ENCODE measurements at regions not wholly inside any gene's neighbourhood (a gene's known extent, or its start where the extent isn't known, plus 50 kb on each side); places are given as distances from the start of the nearest gene placed in this dataset.
A peak's percentile ranks its signal among the peaks of the same experiment; 100 is the strongest.
"Not testable (repeated sequence)": the region's sequence is repeated elsewhere in the genome, so short reads cannot be mapped to it uniquely, and the experiment has no call there.

DNA sequence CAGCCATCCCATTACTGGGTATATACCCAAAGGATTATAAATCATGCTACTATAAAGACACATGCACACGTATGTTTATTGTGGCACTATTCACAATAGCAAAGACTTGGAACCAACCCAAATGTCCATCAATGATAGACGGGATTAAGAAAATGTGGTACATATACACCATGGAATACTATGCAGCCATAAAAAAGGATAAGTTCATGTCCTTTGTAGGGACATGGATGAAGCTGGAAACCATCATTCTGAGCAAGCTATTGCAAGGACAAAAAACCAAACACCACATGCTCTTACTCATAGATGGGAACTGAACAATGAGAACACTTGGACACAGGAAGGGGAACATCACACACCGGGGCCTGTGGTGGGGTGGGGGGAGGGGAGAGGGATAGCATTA, 285.7 kb downstream of the SIPA1L2 start:
- H3K27ac Mint-ChIP-seq, H3K36me3 Mint-ChIP-seq, H3K4me1 Mint-ChIP-seq, POLR2A ChIA-PET, ATAC-seq, DNase-seq, H3K4me3 Mint-ChIP-seq: not testable (repeated sequence)
- Mint-ChIP-seq H3K9me3 (peaks cover 0 to 22% (median 9%) of the 10 kb centered on the region in 9 donors), H3K27me3 (peaks cover 7 to 65% (median 21%) of the 10 kb centered on the region in 5 donors)

DNA sequence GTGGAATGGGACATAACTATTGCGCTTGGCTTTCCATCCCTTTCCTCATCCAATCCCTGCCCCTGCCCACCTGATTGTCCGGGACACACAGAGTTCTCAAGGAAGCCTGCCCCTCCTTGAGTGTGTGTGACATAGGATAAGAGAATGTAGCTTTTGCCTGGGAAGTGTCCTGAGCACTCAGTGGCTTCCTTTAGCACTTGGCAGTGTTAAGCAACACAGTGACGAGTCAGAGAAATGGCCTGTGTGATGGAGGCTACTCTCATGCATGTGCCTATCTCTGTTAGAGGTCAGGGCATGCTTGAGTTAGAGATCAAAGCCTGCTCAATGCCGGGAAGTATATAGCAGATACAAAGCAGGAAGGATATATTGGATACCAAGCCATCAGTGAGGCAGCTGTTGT, 289.5 kb downstream of the SIPA1L2 start:
- POLR2A ChIA-PET, result no interaction called here
- no peak for ATAC-seq
- peaks cover 10 to 70% (median 33%) of the 10 kb centered on the region in 5 donors for H3K27me3 Mint-ChIP-seq
- H3K36me3 Mint-ChIP-seq, result no peaks in the 10 kb centered on the region
- DNase-seq, result no peak
- peaks cover 0 to 19% (median 7%) of the 10 kb centered on the region in 9 donors for H3K9me3 Mint-ChIP-seq
- H3K4me1 Mint-ChIP-seq, result peaks cover 8 to 16% (median 8%) of the 10 kb centered on the region in 4 donors
- H3K4me3 Mint-ChIP-seq, result no peak overlapping the region
- no peak overlapping the region for H3K27ac Mint-ChIP-seq

DNA sequence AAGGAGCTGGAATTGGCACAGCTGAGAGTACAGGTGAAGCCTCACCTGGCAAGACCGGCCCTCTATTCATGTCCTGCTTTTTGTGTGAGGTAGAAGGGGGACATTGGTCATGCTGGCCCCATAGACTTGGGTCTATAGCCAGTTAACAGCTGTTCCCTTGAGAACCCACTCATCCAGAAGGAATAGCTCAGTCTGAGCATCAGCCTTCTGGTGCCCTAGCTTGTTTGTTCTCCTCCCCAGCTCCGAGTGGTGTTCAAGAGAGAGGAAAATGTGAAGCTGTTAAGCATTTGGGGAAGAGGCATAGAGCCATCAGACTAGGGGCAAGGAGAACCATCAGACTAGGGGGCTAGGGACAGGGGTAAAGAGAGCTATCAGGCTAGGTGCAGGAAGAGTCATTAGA, 290.9 kb downstream of the SIPA1L2 start:
- DNase-seq, result no peak
- ATAC-seq, result no peak
- no peaks in the 10 kb centered on the region for H3K36me3 Mint-ChIP-seq
- H3K9me3 Mint-ChIP-seq, result peaks cover 0 to 21% (median 5%) of the 10 kb centered on the region in 9 donors
- H3K4me1 Mint-ChIP-seq, result peaks cover 12 to 30% (median 18%) of the 10 kb centered on the region in 4 donors
- POLR2A ChIA-PET, result no interaction called here
- H3K4me3 Mint-ChIP-seq, result no peak overlapping the region
- peaks cover 10 to 70% (median 32%) of the 10 kb centered on the region in 5 donors for H3K27me3 Mint-ChIP-seq
- H3K27ac Mint-ChIP-seq, result no peak overlapping the region

DNA sequence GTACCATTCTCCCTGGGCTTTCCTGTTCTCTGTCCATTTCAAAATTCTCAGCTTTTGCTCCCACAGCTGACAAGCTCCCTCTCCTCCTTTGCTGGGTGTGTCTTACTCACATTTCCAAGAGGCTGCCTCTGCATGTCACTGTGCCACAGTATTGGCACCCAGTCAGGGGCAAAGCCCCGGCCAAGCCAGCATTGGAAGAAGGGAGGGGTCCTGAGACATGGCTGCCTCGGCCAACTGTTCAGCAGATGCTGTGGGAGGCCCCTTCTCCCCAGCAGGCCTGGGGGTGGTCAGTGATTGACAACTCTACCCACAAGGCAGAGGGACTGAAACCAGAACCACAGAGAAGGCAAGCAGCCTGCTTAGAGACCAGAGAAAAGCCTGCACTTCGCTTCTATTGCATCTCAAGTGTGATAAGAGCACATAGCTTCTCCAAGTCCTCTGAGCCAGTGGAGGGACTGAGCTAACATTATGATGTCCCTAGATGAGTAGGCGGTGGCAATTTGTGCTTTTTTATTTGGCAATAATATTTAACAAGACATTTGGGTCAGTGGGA, 294.1 kb downstream of the SIPA1L2 start:
- Mint-ChIP-seq H3K27ac (peak overlapping the region in 8 of 10 donors; percentile 9 to 88 (median 63)), H3K4me1 (peaks cover 14 to 35% (median 20%) of the 10 kb centered on the region in 4 donors), H3K9me3 (peaks cover 0 to 21% (median 6%) of the 10 kb centered on the region in 9 donors), H3K36me3 (no peaks in the 10 kb centered on the region), H3K4me3 (peak overlapping the region in 7 of 10 donors; percentile 12 to 77 (median 39)), H3K27me3 (peaks cover 8 to 48% (median 32%) of the 10 kb centered on the region in 5 donors)
- ATAC-seq, result no peak
- POLR2A ChIA-PET, result no interaction called here
- no peak for DNase-seq

DNA sequence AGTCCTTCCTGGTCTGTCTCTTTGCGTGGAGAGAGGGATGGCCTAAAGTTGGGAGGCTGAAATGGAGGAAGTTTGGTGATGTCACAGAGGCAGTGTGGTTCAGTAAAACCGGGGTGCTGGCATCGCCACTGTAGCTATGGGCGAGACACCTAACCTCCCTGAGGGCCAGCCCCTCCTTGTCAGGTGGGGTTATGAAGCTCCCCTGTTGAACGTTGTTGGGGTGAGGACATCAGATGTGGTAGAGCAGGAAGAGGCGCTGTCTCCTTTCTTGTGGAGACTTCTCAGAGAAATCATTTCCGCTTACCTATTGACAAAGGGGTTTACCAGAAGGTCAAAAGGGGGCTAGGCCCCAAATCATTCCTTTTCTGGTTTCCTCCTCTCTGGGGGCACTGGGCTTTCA, 294.7 kb downstream of the SIPA1L2 start:
- peak in 9 of 10 donors; percentile 9 to 86 (median 69) for DNase-seq
- POLR2A ChIA-PET, result no interaction called here
- ATAC-seq, result peak; percentile 93 to 98
- H3K4me3 Mint-ChIP-seq, result peak overlapping the region in 9 of 10 donors; percentile 23 to 79 (median 58)
- peaks cover 14 to 35% (median 20%) of the 10 kb centered on the region in 4 donors for H3K4me1 Mint-ChIP-seq
- no peaks in the 10 kb centered on the region for H3K36me3 Mint-ChIP-seq
- peaks cover 8 to 42% (median 29%) of the 10 kb centered on the region in 5 donors for H3K27me3 Mint-ChIP-seq
- H3K27ac Mint-ChIP-seq, result peak overlapping the region in 9 of 10 donors; percentile 65 to 92 (median 87)
- H3K9me3 Mint-ChIP-seq, result peaks cover 0 to 21% (median 6%) of the 10 kb centered on the region in 9 donors

DNA sequence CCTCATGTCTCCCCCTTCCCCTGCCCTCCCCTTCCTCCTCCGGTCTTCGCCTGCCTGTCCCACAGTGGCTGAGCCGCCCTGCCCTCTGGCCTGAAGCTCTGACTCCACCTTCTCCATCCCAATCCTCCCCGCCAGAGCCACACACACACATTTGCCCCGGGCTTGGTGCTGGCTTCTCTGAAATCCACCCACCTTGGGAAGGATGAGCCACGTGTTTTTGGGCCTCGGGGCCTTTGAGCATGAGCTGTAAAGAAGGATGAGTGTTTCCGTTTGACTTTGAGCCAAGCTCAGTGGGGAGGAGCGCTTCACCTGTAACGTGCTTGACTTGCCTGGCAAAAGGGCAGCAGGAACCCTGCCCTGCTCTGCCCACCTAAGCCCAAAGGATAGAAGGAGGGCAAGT, 295.1 kb downstream of the SIPA1L2 start:
- POLR2A ChIA-PET, result no interaction called here
- H3K4me3 Mint-ChIP-seq, result peak overlapping the region in 9 of 10 donors; percentile 23 to 79 (median 58)
- H3K4me1 Mint-ChIP-seq, result peaks cover 14 to 35% (median 20%) of the 10 kb centered on the region in 4 donors
- H3K27ac Mint-ChIP-seq, result peak overlapping the region in 8 of 10 donors; percentile 65 to 92 (median 85)
- DNase-seq (no peak), ATAC-seq (no peak)
- H3K36me3 Mint-ChIP-seq, result no peaks in the 10 kb centered on the region
- peaks cover 0 to 21% (median 6%) of the 10 kb centered on the region in 9 donors for H3K9me3 Mint-ChIP-seq
- H3K27me3 Mint-ChIP-seq, result peaks cover 8 to 43% (median 30%) of the 10 kb centered on the region in 5 donors

DNA sequence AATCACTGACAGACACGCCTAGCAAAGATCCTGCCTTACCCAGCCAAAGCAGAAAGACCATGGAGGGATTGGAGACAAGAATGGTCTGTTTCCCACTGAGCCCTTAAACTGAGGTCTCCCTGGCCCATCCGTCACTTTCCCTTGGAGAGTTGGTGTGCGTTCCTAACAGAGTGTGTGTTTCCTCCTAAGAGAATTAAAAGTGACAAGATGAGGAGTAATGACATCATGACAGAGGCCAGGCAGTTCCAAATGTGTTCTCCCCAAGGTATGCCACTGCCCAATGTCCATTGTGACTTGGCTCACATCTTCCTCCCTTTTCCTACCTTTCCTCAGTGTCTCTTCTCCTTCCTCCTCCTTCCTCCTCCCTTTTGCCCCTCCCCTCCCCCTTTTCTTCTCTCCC, 295.7 kb downstream of the SIPA1L2 start:
- no peak for DNase-seq
- POLR2A ChIA-PET, result no interaction called here
- no peak for ATAC-seq
- Mint-ChIP-seq H3K4me3 (peak overlapping the region in 2 of 10 donors; percentile 13 to 47), H3K27me3 (peaks cover 8 to 44% (median 32%) of the 10 kb centered on the region in 5 donors), H3K9me3 (peaks cover 0 to 21% (median 6%) of the 10 kb centered on the region in 9 donors), H3K4me1 (peaks cover 14 to 35% (median 20%) of the 10 kb centered on the region in 4 donors), H3K27ac (peak overlapping the region in 2 of 10 donors; percentile 11 to 75), H3K36me3 (no peaks in the 10 kb centered on the region)

DNA sequence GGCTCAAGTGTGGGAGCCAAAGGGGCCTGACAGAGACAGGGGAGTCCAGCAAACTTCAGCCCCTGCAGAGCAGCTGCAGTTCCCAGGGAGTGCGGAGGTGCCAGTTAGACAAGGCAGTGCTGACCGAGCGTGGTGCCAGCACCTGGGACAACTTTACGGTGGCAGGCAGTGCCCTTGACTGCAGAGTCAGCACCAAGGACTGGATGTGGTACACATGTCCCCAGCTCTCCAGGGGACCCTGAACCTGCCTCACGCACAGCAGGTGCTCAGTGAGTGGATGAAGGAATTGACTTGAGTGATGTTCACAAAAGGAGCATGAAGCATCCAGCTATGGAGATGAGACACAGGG, 296.5 kb downstream of the SIPA1L2 start:
- Mint-ChIP-seq H3K27me3 (peaks cover 8 to 41% (median 32%) of the 10 kb centered on the region in 5 donors), H3K9me3 (peaks cover 0 to 21% (median 6%) of the 10 kb centered on the region in 9 donors), H3K36me3 (no peaks in the 10 kb centered on the region), H3K27ac (no peak overlapping the region), H3K4me3 (peak overlapping the region in 1 of 10 donors; percentile 13), H3K4me1 (peaks cover 12 to 35% (median 19%) of the 10 kb centered on the region in 4 donors)
- ATAC-seq (no peak), DNase-seq (no peak)
- POLR2A ChIA-PET, result no interaction called here

DNA sequence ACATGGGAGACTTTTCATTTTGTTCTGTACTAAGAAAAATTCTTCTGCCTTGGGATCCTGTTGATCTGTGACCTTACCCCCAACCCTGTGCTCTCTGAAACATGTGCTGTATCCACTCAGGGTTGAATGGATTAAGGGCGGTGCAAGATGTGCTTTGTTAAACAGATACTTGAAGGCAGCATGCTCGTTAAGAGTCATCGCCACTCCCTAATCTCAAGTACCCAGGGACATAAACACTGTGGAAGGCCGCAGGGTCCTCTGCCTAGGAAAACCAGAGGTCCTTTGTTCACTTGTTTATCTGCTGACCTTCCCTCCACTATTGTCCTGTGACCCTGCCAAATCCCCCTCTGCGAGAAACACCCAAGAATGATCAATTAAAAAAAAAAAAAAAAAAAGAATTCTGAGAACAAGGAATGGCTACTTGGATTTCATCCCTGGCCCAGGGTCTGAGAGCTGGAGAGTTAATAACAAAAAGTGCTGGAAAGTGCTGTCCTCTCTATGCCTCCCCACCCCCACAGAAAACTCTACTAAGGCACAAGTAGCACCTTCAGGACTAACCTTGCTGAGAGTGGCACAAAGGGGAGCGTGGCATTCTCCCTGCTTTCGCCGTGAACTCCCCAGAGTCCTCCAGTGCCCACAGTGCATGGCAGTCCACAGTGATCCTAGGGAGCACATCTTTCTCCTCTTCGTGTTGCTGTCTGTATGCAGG, 297.1 kb downstream of the SIPA1L2 start:
- H3K4me3 Mint-ChIP-seq, POLR2A ChIA-PET, H3K36me3 Mint-ChIP-seq, DNase-seq, ATAC-seq, H3K27ac Mint-ChIP-seq: not testable (repeated sequence)
- Mint-ChIP-seq H3K9me3 (peaks cover 0 to 21% (median 6%) of the 10 kb centered on the region in 9 donors), H3K4me1 (peaks cover 12 to 35% (median 19%) of the 10 kb centered on the region in 4 donors), H3K27me3 (peaks cover 8 to 41% (median 29%) of the 10 kb centered on the region in 5 donors)

DNA sequence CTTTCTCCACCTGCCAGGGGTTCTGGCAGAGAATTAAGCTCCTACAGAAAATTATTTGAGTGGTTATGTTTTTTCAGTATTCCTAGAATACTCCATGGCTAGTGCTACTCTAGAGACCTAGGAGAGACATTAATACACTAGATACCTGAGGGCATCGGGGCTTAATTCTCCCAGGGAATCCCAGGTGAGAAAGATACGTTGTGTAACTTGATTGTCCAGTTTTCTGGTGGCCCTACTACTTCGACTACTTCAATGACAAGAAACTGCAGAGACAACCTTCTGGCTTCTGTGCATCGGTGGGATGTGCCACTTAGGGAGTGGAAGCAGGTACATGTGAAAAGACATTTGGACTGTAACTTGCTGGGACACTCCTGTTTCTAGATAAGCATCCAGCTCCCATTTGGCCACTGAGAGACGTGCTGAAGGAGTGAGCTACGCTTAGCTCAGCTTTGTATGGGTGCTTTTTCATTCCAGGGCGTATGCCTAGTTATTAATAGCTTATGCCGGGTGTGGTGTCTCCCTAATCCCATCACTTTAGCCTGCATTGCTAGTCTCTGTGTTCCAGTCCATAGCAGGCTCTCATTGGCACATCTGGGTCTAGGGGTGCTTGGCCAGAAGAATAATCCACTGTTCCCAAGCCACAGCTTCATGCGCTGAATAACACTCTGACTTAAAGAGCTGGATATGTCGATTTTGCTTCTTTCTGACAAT, 300.7 kb downstream of the SIPA1L2 start:
- DNase-seq, result no peak
- Mint-ChIP-seq H3K9me3 (peaks cover 0 to 10% (median 0%) of the 10 kb centered on the region in 9 donors), H3K27ac (no peak overlapping the region), H3K36me3 (no peaks in the 10 kb centered on the region), H3K4me3 (peak overlapping the region in 1 of 10 donors; percentile 9), H3K27me3 (peaks cover 0 to 23% (median 12%) of the 10 kb centered on the region in 5 donors), H3K4me1 (peaks cover 0 to 7% (median 4%) of the 10 kb centered on the region in 4 donors)
- ATAC-seq, result no peak
- POLR2A ChIA-PET, result no interaction called here

DNA sequence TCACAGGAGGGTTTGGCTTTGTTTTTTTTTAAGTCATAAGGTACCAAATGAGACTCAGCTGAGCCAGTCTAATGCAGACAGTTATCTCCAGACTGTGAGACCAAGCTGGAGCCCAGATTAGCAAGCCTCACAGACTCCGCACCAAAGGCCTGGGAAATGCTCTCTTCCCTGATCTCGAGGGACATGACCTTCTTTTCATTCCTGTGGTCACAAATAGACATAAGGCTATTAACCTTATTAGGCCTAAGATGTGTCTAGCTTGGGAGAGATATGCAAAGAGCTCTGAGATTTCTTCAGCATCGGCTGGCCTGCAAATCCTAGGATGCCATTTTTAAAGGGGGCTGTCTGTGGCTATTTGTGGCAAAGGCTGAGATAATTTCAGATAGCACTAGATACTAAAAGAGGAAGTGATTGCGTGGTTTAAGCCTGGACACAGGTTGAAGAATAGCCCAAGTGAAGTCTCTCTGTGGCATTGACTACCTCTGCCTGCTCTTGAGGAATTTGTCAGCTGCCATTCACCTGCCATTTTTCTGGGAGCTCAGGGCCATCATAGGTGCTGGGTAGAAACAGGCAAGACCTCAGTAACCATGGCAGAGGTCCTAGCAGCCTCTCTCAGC, 301.3 kb downstream of the SIPA1L2 start:
- no peak overlapping the region for H3K27ac Mint-ChIP-seq
- POLR2A ChIA-PET, result no interaction called here
- H3K4me1 Mint-ChIP-seq, result peaks cover 0 to under 1% (median 0%) of the 10 kb centered on the region in 4 donors
- H3K27me3 Mint-ChIP-seq, result peaks cover 0 to 29% (median 8%) of the 10 kb centered on the region in 5 donors
- peaks cover 0 to 4% (median 0%) of the 10 kb centered on the region in 9 donors for H3K9me3 Mint-ChIP-seq
- H3K36me3 Mint-ChIP-seq, result no peaks in the 10 kb centered on the region
- no peak for ATAC-seq
- H3K4me3 Mint-ChIP-seq, result no peak overlapping the region
- DNase-seq, result no peak

DNA sequence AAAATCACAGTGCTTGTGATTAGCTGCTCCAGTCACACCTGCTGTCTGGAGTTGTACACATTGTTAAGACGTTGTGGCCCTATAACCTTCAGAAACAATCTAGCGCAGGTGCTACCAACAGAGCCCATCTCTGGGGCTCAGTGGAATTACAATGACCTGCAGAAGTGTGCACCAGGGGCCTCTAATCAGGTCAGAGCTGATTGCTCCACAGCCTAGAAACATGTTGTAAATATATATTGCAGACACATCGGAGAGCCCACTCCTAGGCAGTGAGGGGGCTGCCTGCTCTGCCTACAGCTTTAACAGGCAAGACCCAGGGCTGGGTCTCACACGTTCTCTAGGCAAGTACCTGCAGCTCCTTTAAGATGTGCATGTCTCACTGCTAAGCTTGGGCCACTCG, 302.0 kb downstream of the SIPA1L2 start:
- H3K4me3 Mint-ChIP-seq, result no peak overlapping the region
- peaks cover 0 to 4% (median 0%) of the 10 kb centered on the region in 9 donors for H3K9me3 Mint-ChIP-seq
- POLR2A ChIA-PET, result no interaction called here
- H3K4me1 Mint-ChIP-seq, result no peaks in the 10 kb centered on the region
- no peak for DNase-seq
- ATAC-seq, result no peak
- H3K36me3 Mint-ChIP-seq, result no peaks in the 10 kb centered on the region
- peak overlapping the region in 1 of 10 donors; percentile 47 for H3K27ac Mint-ChIP-seq
- peaks cover 2 to 32% (median 8%) of the 10 kb centered on the region in 5 donors for H3K27me3 Mint-ChIP-seq
